SK-N-SH treated with all-trans-retinoic acid at 6 μM for 48 hours (cell line): ENCODE measurements at regions not wholly inside any gene's neighbourhood (a gene's known extent, or its start where the extent isn't known, plus 50 kb on each side); places are given as distances from the start of the nearest gene placed in this dataset.

Experiments used
- ESRRG ChIP-seq: fragments of 250-450 bp; sonication (Bioruptor Pico); IDR thresholded peaks from 2 replicates; pipeline ENCODE4 v1.6.1; 2021; ENCODE audit warnings: mild to moderate bottlenecking
- SNAI2 ChIP-seq: fragments of 250-450 bp; sonication (Bioruptor Pico); IDR thresholded peaks from 2 replicates; pipeline ENCODE4 v1.5.0; 2020; ENCODE audit warnings: mild to moderate bottlenecking, moderate library complexity
- ZNF70 ChIP-seq: fragments of 450-650 bp; formaldehyde crosslinking; IDR thresholded peaks from 2 replicates; pipeline ENCODE4 v1.5.0; 2020; ENCODE audit warnings: mild to moderate bottlenecking, moderate library complexity
- TF ChIP-seq, protein P1 (sequence below): fragments of 250-450 bp; sonication (Bioruptor Pico); IDR thresholded peaks from 2 replicates; pipeline ENCODE4 v1.5.1; 2020; ENCODE audit warnings: low read depth, mild to moderate bottlenecking, moderate library complexity

DNA sequence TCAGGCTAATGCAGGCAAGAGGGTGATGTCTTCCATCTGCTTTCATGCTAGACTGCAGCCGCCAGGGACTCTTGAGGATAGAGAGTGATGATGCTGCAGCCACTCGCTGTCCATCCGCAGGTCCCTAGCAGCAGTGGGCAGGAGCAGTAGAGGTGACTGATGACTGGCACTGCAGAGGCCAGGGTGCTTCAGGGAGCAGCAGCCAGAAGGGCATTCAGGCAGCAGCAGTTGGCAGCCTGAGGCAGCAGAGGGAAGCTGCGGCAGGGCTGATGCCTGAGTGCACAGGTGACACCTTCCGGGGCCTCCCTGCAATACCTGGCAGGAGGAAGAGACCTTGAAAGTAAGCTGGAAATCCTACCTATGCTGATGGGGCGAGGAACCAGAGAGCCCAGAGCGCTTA is 214.2 kb downstream of the ICOS start:
- TF ChIP-seq, protein P1, sequence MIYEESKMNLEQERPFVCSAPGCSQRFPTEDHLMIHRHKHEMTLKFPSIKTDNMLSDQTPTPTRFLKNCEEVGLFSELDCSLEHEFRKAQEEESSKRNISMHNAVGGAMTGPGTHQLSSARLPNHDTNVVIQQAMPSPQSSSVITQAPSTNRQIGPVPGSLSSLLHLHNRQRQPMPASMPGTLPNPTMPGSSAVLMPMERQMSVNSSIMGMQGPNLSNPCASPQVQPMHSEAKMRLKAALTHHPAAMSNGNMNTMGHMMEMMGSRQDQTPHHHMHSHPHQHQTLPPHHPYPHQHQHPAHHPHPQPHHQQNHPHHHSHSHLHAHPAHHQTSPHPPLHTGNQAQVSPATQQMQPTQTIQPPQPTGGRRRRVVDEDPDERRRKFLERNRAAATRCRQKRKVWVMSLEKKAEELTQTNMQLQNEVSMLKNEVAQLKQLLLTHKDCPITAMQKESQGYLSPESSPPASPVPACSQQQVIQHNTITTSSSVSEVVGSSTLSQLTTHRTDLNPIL (CRISPR knock-in tag) = no peak
- TF ChIP-seq ESRRG (CRISPR knock-in tag) (no peak), SNAI2 (CRISPR knock-in tag) (no peak), ZNF70 (CRISPR knock-in tag) (no peak)
